ENCODE measurements at regions not wholly inside any gene's neighbourhood (a gene's known extent, or its start where the extent isn't known, plus 50 kb on each side); places are given as distances from the start of the nearest gene placed in this dataset.

GRCh38 chr5:175056831-175057230 is 332.4 kb downstream of the MSX2 start:
- no peak overlapping the region for H3K9ac ChIP-seq (ENCODE audit: low read length)
- H3K9me3 ChIP-seq (ENCODE audit: control insufficient read depth, low read depth, low read length) = no peaks in the 10 kb centered on the region
- peaks cover 11% of the 10 kb centered on the region for H3K4me1 ChIP-seq (ENCODE audit: control insufficient read depth, low read depth, low read length)
- peaks cover 4% of the 10 kb centered on the region for H3K27me3 ChIP-seq (ENCODE audit: control insufficient read depth, insufficient read depth, low read length)
- no peak overlapping the region for H3K4me3 ChIP-seq (ENCODE audit: low read length)
- no peaks in the 10 kb centered on the region for H3K36me3 ChIP-seq (ENCODE audit: control insufficient read depth, low read depth, low read length)
- H3K27ac ChIP-seq (ENCODE audit: low read length) = no peak overlapping the region

- Histone ChIP-seq H3K9me3 (ENCODE audit: control insufficient read depth, low read depth, low read length) (no peaks in the 10 kb centered on the region), H3K4me1 (ENCODE audit: control insufficient read depth, low read depth, low read length) (peaks cover 3% of the 10 kb centered on the region), H3K9ac (ENCODE audit: low read length) (no peak overlapping the region), H3K27ac (ENCODE audit: low read length) (no peak overlapping the region), H3K36me3 (ENCODE audit: control insufficient read depth, low read depth, low read length) (no peaks in the 10 kb centered on the region), H3K27me3 (ENCODE audit: control insufficient read depth, insufficient read depth, low read length) (no peaks in the 10 kb centered on the region), H3K4me3 (ENCODE audit: low read length) (no peak overlapping the region)
Measured at GRCh38 chr5:175054243-175054642, 329.9 kb downstream of the MSX2 start.

- Histone ChIP-seq H3K4me1 (ENCODE audit: control insufficient read depth, low read depth, low read length) (no peaks in the 10 kb centered on the region), H3K36me3 (ENCODE audit: control insufficient read depth, low read depth, low read length) (no peaks in the 10 kb centered on the region), H3K4me3 (ENCODE audit: low read length) (no peak overlapping the region), H3K27me3 (ENCODE audit: control insufficient read depth, insufficient read depth, low read length) (no peaks in the 10 kb centered on the region), H3K27ac (ENCODE audit: low read length) (no peak overlapping the region), H3K9ac (ENCODE audit: low read length) (no peak overlapping the region), H3K9me3 (ENCODE audit: control insufficient read depth, low read depth, low read length) (no peaks in the 10 kb centered on the region)
Measured at GRCh38 chr5:175052351-175052750, 328.0 kb downstream of the MSX2 start.

- Histone ChIP-seq H3K9ac (ENCODE audit: low read length) (no peak overlapping the region), H3K36me3 (ENCODE audit: control insufficient read depth, low read depth, low read length) (no peaks in the 10 kb centered on the region), H3K27me3 (ENCODE audit: control insufficient read depth, insufficient read depth, low read length) (no peaks in the 10 kb centered on the region), H3K4me1 (ENCODE audit: control insufficient read depth, low read depth, low read length) (no peaks in the 10 kb centered on the region), H3K4me3 (ENCODE audit: low read length) (no peak overlapping the region), H3K9me3 (ENCODE audit: control insufficient read depth, low read depth, low read length) (no peaks in the 10 kb centered on the region), H3K27ac (ENCODE audit: low read length) (no peak overlapping the region)
Measured at GRCh38 chr5:175047048-175047447, 322.7 kb downstream of the MSX2 start.

- Histone ChIP-seq H3K9me3 (ENCODE audit: control insufficient read depth, low read depth, low read length) (no peaks in the 10 kb centered on the region), H3K9ac (ENCODE audit: low read length) (no peak overlapping the region), H3K27me3 (ENCODE audit: control insufficient read depth, insufficient read depth, low read length) (no peaks in the 10 kb centered on the region), H3K4me3 (ENCODE audit: low read length) (no peak overlapping the region), H3K4me1 (ENCODE audit: control insufficient read depth, low read depth, low read length) (no peaks in the 10 kb centered on the region), H3K36me3 (ENCODE audit: control insufficient read depth, low read depth, low read length) (no peaks in the 10 kb centered on the region), H3K27ac (ENCODE audit: low read length) (no peak overlapping the region)
Measured at GRCh38 chr5:175045820-175046219, 321.4 kb downstream of the MSX2 start.

- Histone ChIP-seq H3K4me1 (ENCODE audit: control insufficient read depth, low read depth, low read length) (no peaks in the 10 kb centered on the region), H3K9ac (ENCODE audit: low read length) (no peak overlapping the region), H3K9me3 (ENCODE audit: control insufficient read depth, low read depth, low read length) (no peaks in the 10 kb centered on the region), H3K36me3 (ENCODE audit: control insufficient read depth, low read depth, low read length) (no peaks in the 10 kb centered on the region), H3K27ac (ENCODE audit: low read length) (no peak overlapping the region), H3K4me3 (ENCODE audit: low read length) (no peak overlapping the region), H3K27me3 (ENCODE audit: control insufficient read depth, insufficient read depth, low read length) (no peaks in the 10 kb centered on the region)
Measured at GRCh38 chr5:175037820-175038219, 313.4 kb downstream of the MSX2 start.

GRCh38 chr5:175035882-175036533 is 311.6 kb downstream of the MSX2 start:
- Histone ChIP-seq H3K27me3 (ENCODE audit: control insufficient read depth, insufficient read depth, low read length) (no peaks in the 10 kb centered on the region), H3K4me3 (ENCODE audit: low read length) (no peak overlapping the region), H3K9ac (ENCODE audit: low read length) (no peak overlapping the region), H3K4me1 (ENCODE audit: control insufficient read depth, low read depth, low read length) (no peaks in the 10 kb centered on the region), H3K9me3 (ENCODE audit: control insufficient read depth, low read depth, low read length) (no peaks in the 10 kb centered on the region), H3K27ac (ENCODE audit: low read length) (no peak overlapping the region), H3K36me3 (ENCODE audit: control insufficient read depth, low read depth, low read length) (no peaks in the 10 kb centered on the region)

GRCh38 chr5:175034924-175035323 is 310.5 kb downstream of the MSX2 start:
- no peaks in the 10 kb centered on the region for H3K9me3 ChIP-seq (ENCODE audit: control insufficient read depth, low read depth, low read length)

GRCh38 chr5:175032741-175033151 is 308.4 kb downstream of the MSX2 start:
- H3K27me3 ChIP-seq (ENCODE audit: control insufficient read depth, insufficient read depth, low read length) = no peaks in the 10 kb centered on the region
- no peaks in the 10 kb centered on the region for H3K9me3 ChIP-seq (ENCODE audit: control insufficient read depth, low read depth, low read length)
- no peak overlapping the region for H3K4me3 ChIP-seq (ENCODE audit: low read length)
- no peaks in the 10 kb centered on the region for H3K36me3 ChIP-seq (ENCODE audit: control insufficient read depth, low read depth, low read length)
- no peak overlapping the region for H3K27ac ChIP-seq (ENCODE audit: low read length)
- no peak overlapping the region for H3K9ac ChIP-seq (ENCODE audit: low read length)
- H3K4me1 ChIP-seq (ENCODE audit: control insufficient read depth, low read depth, low read length) = no peaks in the 10 kb centered on the region

More at GRCh38 chr5:175034924-175035323, 310.5 kb downstream of the MSX2 start:
- Histone ChIP-seq H3K4me1 (ENCODE audit: control insufficient read depth, low read depth, low read length) (no peaks in the 10 kb centered on the region), H3K27me3 (ENCODE audit: control insufficient read depth, insufficient read depth, low read length) (no peaks in the 10 kb centered on the region), H3K9ac (ENCODE audit: low read length) (no peak overlapping the region), H3K36me3 (ENCODE audit: control insufficient read depth, low read depth, low read length) (no peaks in the 10 kb centered on the region), H3K27ac (ENCODE audit: low read length) (no peak overlapping the region), H3K4me3 (ENCODE audit: low read length) (no peak overlapping the region)

GRCh38 chr5:175032013-175032412 is 307.6 kb downstream of the MSX2 start:
- no peak overlapping the region for H3K9ac ChIP-seq (ENCODE audit: low read length)
- H3K27ac ChIP-seq (ENCODE audit: low read length) = no peak overlapping the region
- no peaks in the 10 kb centered on the region for H3K9me3 ChIP-seq (ENCODE audit: control insufficient read depth, low read depth, low read length)
- H3K27me3 ChIP-seq (ENCODE audit: control insufficient read depth, insufficient read depth, low read length) = no peaks in the 10 kb centered on the region
- no peaks in the 10 kb centered on the region for H3K36me3 ChIP-seq (ENCODE audit: control insufficient read depth, low read depth, low read length)
- no peaks in the 10 kb centered on the region for H3K4me1 ChIP-seq (ENCODE audit: control insufficient read depth, low read depth, low read length)
- H3K4me3 ChIP-seq (ENCODE audit: low read length) = no peak overlapping the region

GRCh38 chr5:175027390-175027789 is 303.0 kb downstream of the MSX2 start:
- no peak overlapping the region for H3K27ac ChIP-seq (ENCODE audit: low read length)
- no peak overlapping the region for H3K4me3 ChIP-seq (ENCODE audit: low read length)
- H3K27me3 ChIP-seq (ENCODE audit: control insufficient read depth, insufficient read depth, low read length) = no peaks in the 10 kb centered on the region
- no peaks in the 10 kb centered on the region for H3K4me1 ChIP-seq (ENCODE audit: control insufficient read depth, low read depth, low read length)
- no peaks in the 10 kb centered on the region for H3K9me3 ChIP-seq (ENCODE audit: control insufficient read depth, low read depth, low read length)
- H3K9ac ChIP-seq (ENCODE audit: low read length) = no peak overlapping the region
- no peaks in the 10 kb centered on the region for H3K36me3 ChIP-seq (ENCODE audit: control insufficient read depth, low read depth, low read length)

- no peaks in the 10 kb centered on the region for H3K27me3 ChIP-seq (ENCODE audit: control insufficient read depth, insufficient read depth, low read length)
- no peaks in the 10 kb centered on the region for H3K4me1 ChIP-seq (ENCODE audit: control insufficient read depth, low read depth, low read length)
- no peak overlapping the region for H3K9ac ChIP-seq (ENCODE audit: low read length)
- H3K27ac ChIP-seq (ENCODE audit: low read length) = no peak overlapping the region
- no peaks in the 10 kb centered on the region for H3K36me3 ChIP-seq (ENCODE audit: control insufficient read depth, low read depth, low read length)
- no peaks in the 10 kb centered on the region for H3K9me3 ChIP-seq (ENCODE audit: control insufficient read depth, low read depth, low read length)
- no peak overlapping the region for H3K4me3 ChIP-seq (ENCODE audit: low read length)
Measured at GRCh38 chr5:175025077-175025476, 300.7 kb downstream of the MSX2 start.

Measured in iPS-18a (cell line).